Mammary epithelial cell (primary cell): ENCODE measurements at regions not wholly inside any gene's neighbourhood (a gene's known extent, or its start where the extent isn't known, plus 50 kb on each side); places are given as distances from the start of the nearest gene placed in this dataset.

ENCODE experiments used
- CTCF ChIP-seq, 2 donors: IDR thresholded peaks in 1 of 2; conservative IDR thresholded peaks in 1 of 2; 2 replicates each; pipeline ENCODE4 v1.5.1; 2011 to 2012; ENCODE audit warnings: inconsistent platforms in 2 of 2, low read length in 2 of 2, mild to moderate bottlenecking in 2 of 2, control low read depth in 1 of 2, low read depth in 1 of 2; ENCODE audit not compliant: insufficient read depth in 1 of 2; ENCODE audit errors: extremely low read depth in 1 of 2
- EZH2 ChIP-seq: IDR thresholded peaks from 2 replicates; pipeline ENCODE4 v1.6.1; 2012; ENCODE audit warnings: low read length, inconsistent platforms, borderline replicate concordance

GRCh38 chr6:119501798-119502483 is 152.4 kb upstream of the MAN1A1 start:
- TF ChIP-seq CTCF (conservative IDR thresholded peaks at IDR 0.05 in 1 of 2, IDR thresholded peaks at IDR 0.05 in 1 of 2; ENCODE audit: extremely low read depth in 1 of 2, insufficient read depth in 1 of 2, low read depth in 1 of 2, low read length in 2 of 2) (no peak), EZH2 (no peak)
